ENCODE measurements at regions not wholly inside any gene's neighbourhood (a gene's known extent, or its start where the extent isn't known, plus 50 kb on each side); places are given as distances from the start of the nearest gene placed in this dataset.

DNA sequence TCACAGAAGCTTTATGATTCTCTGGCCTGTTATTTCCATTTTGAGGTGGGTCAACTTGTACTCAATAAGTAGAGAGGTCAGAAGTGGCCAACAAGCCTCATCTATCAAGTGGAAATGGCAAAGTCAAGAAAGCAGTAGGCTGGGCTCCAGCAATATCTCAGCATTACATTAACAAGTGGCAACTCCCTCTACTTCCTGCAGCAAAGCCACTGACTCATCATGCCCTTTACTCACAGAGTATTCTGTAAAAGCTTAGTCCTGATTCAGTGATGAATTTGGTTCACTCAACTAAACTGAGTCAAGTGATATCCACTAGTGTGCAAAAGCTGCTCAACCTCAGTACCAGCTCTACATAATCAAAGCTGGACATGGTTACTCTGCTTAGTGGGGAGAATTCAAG is 954.6 kb downstream of the EPHA3 start:
- Histone ChIP-seq H3K27ac (replicated peaks) (no peak overlapping the region), H3K4me3 (replicated peaks; ENCODE audit: insufficient read depth, low read length) (no peak overlapping the region), H3K27me3 (ENCODE audit: insufficient read depth, poor library complexity, severe bottlenecking) (no peaks in the 10 kb centered on the region)
- DNase-seq (ENCODE audit: low read depth in 1 of 2, low spot score in 1 of 2): no peak
- no peak for TF ChIP-seq GABPA (IDR thresholded peaks at IDR 0.05; ENCODE audit: low read depth)
- TF ChIP-seq SPI1 (IDR thresholded peaks at IDR 0.05; ENCODE audit: borderline replicate concordance, low read depth): no peak
- TF ChIP-seq POLR2AphosphoS5 (IDR thresholded peaks at IDR 0.05; ENCODE audit: low read depth): no peak
- TF ChIP-seq, protein P1, sequence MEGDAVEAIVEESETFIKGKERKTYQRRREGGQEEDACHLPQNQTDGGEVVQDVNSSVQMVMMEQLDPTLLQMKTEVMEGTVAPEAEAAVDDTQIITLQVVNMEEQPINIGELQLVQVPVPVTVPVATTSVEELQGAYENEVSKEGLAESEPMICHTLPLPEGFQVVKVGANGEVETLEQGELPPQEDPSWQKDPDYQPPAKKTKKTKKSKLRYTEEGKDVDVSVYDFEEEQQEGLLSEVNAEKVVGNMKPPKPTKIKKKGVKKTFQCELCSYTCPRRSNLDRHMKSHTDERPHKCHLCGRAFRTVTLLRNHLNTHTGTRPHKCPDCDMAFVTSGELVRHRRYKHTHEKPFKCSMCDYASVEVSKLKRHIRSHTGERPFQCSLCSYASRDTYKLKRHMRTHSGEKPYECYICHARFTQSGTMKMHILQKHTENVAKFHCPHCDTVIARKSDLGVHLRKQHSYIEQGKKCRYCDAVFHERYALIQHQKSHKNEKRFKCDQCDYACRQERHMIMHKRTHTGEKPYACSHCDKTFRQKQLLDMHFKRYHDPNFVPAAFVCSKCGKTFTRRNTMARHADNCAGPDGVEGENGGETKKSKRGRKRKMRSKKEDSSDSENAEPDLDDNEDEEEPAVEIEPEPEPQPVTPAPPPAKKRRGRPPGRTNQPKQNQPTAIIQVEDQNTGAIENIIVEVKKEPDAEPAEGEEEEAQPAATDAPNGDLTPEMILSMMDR (IDR thresholded peaks at IDR 0.05; ENCODE audit: insufficient read depth, low read length): no peak
- TF ChIP-seq, protein P2, sequence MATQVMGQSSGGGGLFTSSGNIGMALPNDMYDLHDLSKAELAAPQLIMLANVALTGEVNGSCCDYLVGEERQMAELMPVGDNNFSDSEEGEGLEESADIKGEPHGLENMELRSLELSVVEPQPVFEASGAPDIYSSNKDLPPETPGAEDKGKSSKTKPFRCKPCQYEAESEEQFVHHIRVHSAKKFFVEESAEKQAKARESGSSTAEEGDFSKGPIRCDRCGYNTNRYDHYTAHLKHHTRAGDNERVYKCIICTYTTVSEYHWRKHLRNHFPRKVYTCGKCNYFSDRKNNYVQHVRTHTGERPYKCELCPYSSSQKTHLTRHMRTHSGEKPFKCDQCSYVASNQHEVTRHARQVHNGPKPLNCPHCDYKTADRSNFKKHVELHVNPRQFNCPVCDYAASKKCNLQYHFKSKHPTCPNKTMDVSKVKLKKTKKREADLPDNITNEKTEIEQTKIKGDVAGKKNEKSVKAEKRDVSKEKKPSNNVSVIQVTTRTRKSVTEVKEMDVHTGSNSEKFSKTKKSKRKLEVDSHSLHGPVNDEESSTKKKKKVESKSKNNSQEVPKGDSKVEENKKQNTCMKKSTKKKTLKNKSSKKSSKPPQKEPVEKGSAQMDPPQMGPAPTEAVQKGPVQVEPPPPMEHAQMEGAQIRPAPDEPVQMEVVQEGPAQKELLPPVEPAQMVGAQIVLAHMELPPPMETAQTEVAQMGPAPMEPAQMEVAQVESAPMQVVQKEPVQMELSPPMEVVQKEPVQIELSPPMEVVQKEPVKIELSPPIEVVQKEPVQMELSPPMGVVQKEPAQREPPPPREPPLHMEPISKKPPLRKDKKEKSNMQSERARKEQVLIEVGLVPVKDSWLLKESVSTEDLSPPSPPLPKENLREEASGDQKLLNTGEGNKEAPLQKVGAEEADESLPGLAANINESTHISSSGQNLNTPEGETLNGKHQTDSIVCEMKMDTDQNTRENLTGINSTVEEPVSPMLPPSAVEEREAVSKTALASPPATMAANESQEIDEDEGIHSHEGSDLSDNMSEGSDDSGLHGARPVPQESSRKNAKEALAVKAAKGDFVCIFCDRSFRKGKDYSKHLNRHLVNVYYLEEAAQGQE (IDR thresholded peaks at IDR 0.05; ENCODE audit: insufficient replicate concordance, low read depth): no peak

DNA sequence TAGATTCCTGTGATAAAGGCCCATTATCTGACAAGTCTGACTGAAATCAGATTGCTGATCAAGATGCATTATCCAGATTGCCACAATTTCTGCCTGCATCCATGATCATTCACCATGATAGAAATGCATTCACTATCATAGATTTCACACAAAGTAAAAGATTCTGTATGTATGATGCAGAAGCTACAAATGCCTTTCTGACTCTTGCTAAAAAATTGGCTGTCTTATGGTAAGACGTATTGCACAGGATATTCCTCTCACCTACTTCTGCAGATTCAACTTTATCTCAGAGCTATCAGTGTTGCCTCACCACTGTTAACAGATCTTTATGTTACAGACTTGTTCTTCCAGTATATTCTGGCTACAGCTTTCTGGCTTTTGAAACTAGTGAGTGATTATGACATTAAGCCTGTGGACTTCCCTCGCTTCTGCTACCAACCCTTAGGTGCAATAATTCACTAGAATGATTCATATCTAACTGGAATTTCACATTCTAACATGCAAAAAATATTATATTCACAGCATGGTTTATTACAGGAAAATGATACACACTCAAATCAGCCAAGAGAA is 955.3 kb downstream of the EPHA3 start:
- TF ChIP-seq SPI1 (IDR thresholded peaks at IDR 0.05; ENCODE audit: borderline replicate concordance, low read depth) (no peak), POLR2AphosphoS5 (IDR thresholded peaks at IDR 0.05; ENCODE audit: low read depth) (no peak), GABPA (IDR thresholded peaks at IDR 0.05; ENCODE audit: low read depth) (no peak)
- TF ChIP-seq, protein P1 (IDR thresholded peaks at IDR 0.05; ENCODE audit: insufficient read depth, low read length): no peak
- TF ChIP-seq, protein P2 (IDR thresholded peaks at IDR 0.05; ENCODE audit: insufficient replicate concordance, low read depth): no peak
- Histone ChIP-seq H3K27ac (replicated peaks) (no peak overlapping the region), H3K27me3 (ENCODE audit: insufficient read depth, poor library complexity, severe bottlenecking) (no peaks in the 10 kb centered on the region), H3K4me3 (replicated peaks; ENCODE audit: insufficient read depth, low read length) (no peak overlapping the region)
- DNase-seq (ENCODE audit: low read depth in 1 of 2, low spot score in 1 of 2): no peak

DNA sequence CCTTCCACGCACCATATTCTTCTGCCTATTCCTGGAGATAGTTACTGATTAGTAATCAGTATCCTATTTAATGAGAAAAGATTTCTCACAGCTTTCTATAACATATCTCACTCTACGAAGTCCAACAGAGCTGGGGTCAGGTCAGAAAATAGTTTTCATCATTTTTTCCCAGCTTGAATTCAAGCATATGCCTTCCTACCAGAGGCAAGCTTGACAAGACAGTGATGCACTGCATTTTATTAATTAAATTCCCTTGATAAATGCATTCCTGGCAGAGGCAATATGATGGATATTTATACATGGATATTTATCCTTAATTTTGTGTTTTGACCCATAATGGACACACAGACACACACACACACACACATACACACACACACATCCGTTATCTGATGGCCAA is 961.4 kb downstream of the EPHA3 start:
- DNase-seq (ENCODE audit: low read depth in 1 of 2, low spot score in 1 of 2): no peak
- Histone ChIP-seq H3K27me3 (ENCODE audit: insufficient read depth, poor library complexity, severe bottlenecking) (no peaks in the 10 kb centered on the region), H3K27ac (replicated peaks) (no peak overlapping the region), H3K4me3 (replicated peaks; ENCODE audit: insufficient read depth, low read length) (no peak overlapping the region)
- TF ChIP-seq, protein P2 (IDR thresholded peaks at IDR 0.05; ENCODE audit: insufficient replicate concordance, low read depth): no peak
- TF ChIP-seq SPI1 (IDR thresholded peaks at IDR 0.05; ENCODE audit: borderline replicate concordance, low read depth) (no peak), POLR2AphosphoS5 (IDR thresholded peaks at IDR 0.05; ENCODE audit: low read depth) (no peak), GABPA (IDR thresholded peaks at IDR 0.05; ENCODE audit: low read depth) (no peak)
- TF ChIP-seq, protein P1 (IDR thresholded peaks at IDR 0.05; ENCODE audit: insufficient read depth, low read length): no peak
